Right atrium auricular region (tissue), 2 donors: ENCODE measurements at regions not wholly inside any gene's neighbourhood (a gene's known extent, or its start where the extent isn't known, plus 50 kb on each side); places are given as distances from the start of the nearest gene placed in this dataset.
"Not testable (repeated sequence)": the region's sequence is repeated elsewhere in the genome, so short reads cannot be mapped to it uniquely, and the experiment has no call there.

Experiments used
- DNase-seq: peaks from one replicate; pipeline ENCODE4 v3.0.0-alpha.2; 2019; ENCODE audit warnings: low spot score
- H3K27ac ChIP-seq, 2 donors: fragments of 200-600 bp; sonication (generic); 1 replicate in 1 of 2; 2 replicates in 1 of 2; pipeline ENCODE4 v1.5.1; 2016 to 2019
- H3K27me3 ChIP-seq, 2 donors: fragments of 200-600 bp; sonication (generic); one replicate each; pipeline versions ENCODE4 v1.5.1 to v1.6.0; 2017 to 2019
- H3K36me3 ChIP-seq: fragments of 200-600 bp; sonication (generic); one replicate; pipeline ENCODE4 v1.5.1; 2016
- H3K4me1 ChIP-seq, 2 donors: fragments of 200-600 bp; sonication (generic); one replicate each; pipeline versions ENCODE4 v1.5.1 to v1.6.0; 2017 to 2019
- H3K4me3 ChIP-seq, 2 donors: fragments of 200-600 bp; sonication (generic); 1 replicate in 1 of 2; 2 replicates in 1 of 2; pipeline ENCODE4 v1.5.1; 2017 to 2019; ENCODE audit warnings: mild to moderate bottlenecking in 1 of 2, moderate library complexity in 1 of 2
- H3K9me3 ChIP-seq, 2 donors: fragments of 200-600 bp; sonication (generic); one replicate each; pipeline ENCODE4 v1.5.1; 2019
- CTCF ChIP-seq, 2 donors: fragments of 200-600 bp; sonication (generic); IDR thresholded peaks; one replicate each; pipeline ENCODE4 v1.5.1; 2019; ENCODE audit warnings: antibody characterized with exemption in 2 of 2

DNA sequence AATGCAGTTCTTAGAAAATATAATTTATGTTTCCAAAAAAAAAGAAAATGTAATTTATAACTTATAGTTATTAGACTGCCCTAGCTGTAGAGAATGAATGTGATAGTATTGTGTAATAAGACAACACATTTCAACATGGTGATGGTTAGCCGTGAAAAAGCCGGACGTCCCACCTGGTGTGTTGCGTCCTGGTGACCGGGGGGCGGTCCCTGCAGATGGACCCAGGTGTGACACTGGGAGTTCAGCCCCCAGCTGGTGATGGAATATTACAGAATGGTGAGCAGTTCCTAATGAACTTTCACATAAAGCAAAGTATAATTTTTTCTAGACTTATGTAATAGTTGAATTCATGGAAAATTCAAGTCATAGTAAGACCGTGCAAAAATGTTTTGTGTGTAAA, 132.8 kb downstream of the LAT start:
- H3K27ac ChIP-seq: peak overlapping the region; percentile 68 to 78
- H3K27me3 ChIP-seq: no peaks in the 10 kb centered on the region
- TF ChIP-seq CTCF (IDR thresholded peaks at IDR 0.05): no peak
- DNase-seq: no peak
- H3K36me3 ChIP-seq: no peaks in the 10 kb centered on the region
- peaks cover 0 to 28% of the 10 kb centered on the region in 2 donors for H3K4me1 ChIP-seq
- no peaks in the 10 kb centered on the region for H3K9me3 ChIP-seq
- H3K4me3 ChIP-seq: no peak overlapping the region

DNA sequence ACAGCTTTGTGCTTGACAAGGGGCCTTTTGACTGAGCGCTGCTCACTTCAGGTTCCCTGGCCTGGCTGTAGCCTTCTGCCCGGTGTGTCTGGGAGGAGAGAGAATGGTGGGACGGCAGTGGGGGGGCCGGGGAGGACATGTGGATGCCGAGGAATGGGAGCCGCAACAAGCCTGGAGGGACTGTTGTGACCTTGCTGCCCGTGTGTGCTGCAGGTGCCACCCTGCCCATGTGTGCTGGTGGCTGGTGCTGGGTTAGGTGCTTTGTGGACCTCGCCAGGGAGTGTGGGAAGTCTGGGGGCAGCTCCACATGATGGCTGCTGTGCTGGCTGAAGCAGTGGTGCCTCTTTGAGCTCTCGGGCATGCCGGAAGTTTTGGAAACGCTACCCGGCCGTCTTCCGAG, 132.1 kb downstream of the LAT start:
- peaks cover 0 to 28% of the 10 kb centered on the region in 2 donors for H3K4me1 ChIP-seq
- H3K27me3 ChIP-seq: no peaks in the 10 kb centered on the region
- H3K27ac ChIP-seq: peak overlapping the region; percentile 56 to 64
- H3K9me3 ChIP-seq: no peaks in the 10 kb centered on the region
- H3K4me3 ChIP-seq: no peak overlapping the region
- no peak for DNase-seq
- no peaks in the 10 kb centered on the region for H3K36me3 ChIP-seq
- no peak for TF ChIP-seq CTCF (IDR thresholded peaks at IDR 0.05)

GRCh38 chr16:29116207-29116606, 131.4 kb downstream of the LAT start:
- not testable (repeated sequence) for H3K27me3 ChIP-seq, DNase-seq
- peak overlapping the region; percentile 56 to 64 for H3K27ac ChIP-seq

GRCh38 chr16:29115802-29116141, 130.9 kb downstream of the LAT start:
- not testable (repeated sequence) for DNase-seq, H3K27me3 ChIP-seq, H3K36me3 ChIP-seq, H3K4me3 ChIP-seq, H3K9me3 ChIP-seq
- Histone ChIP-seq H3K27ac (peak overlapping the region; percentile 56 to 64), H3K4me1 (peaks cover 0 to 28% of the 10 kb centered on the region in 2 donors)

More at GRCh38 chr16:29116207-29116606, 131.4 kb downstream of the LAT start:
- not testable (repeated sequence) for H3K36me3 ChIP-seq, H3K9me3 ChIP-seq, H3K4me3 ChIP-seq
- peaks cover 0 to 28% of the 10 kb centered on the region in 2 donors for H3K4me1 ChIP-seq

GRCh38 chr16:29114989-29115801, 130.3 kb downstream of the LAT start:
- Histone ChIP-seq H3K4me1 (peaks cover 0 to 28% of the 10 kb centered on the region in 2 donors), H3K27ac (peak overlapping the region; percentile 56 to 64)
- H3K36me3 ChIP-seq, H3K27me3 ChIP-seq, H3K4me3 ChIP-seq, H3K9me3 ChIP-seq: not testable (repeated sequence)
- TF ChIP-seq CTCF (IDR thresholded peaks at IDR 0.05): peak; percentile 54 to 76
- peak; percentile 87 for DNase-seq

DNA sequence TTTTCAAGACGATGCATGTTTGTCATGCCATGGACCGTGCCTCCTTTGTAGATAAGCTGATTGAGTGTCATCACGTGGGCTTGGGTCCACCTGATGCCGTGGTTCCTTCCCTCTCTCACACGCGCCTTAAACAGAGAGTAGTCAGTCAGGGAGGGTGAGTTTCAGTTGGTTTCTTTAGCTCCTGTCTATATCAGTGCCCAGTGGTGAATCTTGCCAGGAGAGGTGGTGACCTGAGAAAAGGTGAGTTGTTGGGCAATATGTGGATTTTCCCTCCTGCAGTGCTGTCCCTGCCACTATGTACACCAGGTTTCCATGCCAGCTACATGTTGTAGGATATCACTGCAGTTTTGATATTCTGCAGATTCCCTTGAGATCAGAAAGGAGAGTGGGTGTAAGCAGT, 129.7 kb downstream of the LAT start:
- peaks cover 0 to 28% of the 10 kb centered on the region in 2 donors for H3K4me1 ChIP-seq
- no peak for DNase-seq
- H3K9me3 ChIP-seq: no peaks in the 10 kb centered on the region
- H3K4me3 ChIP-seq: no peak overlapping the region
- no peaks in the 10 kb centered on the region for H3K36me3 ChIP-seq
- no peak for TF ChIP-seq CTCF (IDR thresholded peaks at IDR 0.05)
- peak overlapping the region in 1 of 2 donors; percentile 64 for H3K27ac ChIP-seq
- H3K27me3 ChIP-seq: no peaks in the 10 kb centered on the region

DNA sequence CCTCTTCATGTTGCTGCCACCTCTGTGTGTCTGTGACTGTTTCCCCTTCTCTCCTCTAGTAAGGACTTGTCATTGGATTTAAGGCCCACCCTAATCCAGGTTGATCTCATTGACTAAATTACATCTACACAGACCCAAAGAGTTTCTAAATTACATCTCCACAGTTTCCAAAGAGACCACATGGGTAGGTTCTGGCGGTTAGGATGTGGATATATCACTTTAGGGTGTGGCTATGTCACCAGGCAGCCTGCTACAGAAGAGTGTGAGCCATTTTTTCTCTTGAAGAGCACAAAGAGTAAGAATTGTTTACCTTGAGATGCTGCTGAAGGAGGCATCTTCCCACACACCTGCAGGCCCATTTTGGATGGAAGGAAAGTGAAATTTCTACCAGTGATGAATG, 128.6 kb downstream of the LAT start:
- not testable (repeated sequence) for H3K36me3 ChIP-seq, H3K27me3 ChIP-seq, H3K27ac ChIP-seq, DNase-seq, H3K9me3 ChIP-seq, H3K4me3 ChIP-seq
- peaks cover 0 to 26% of the 10 kb centered on the region in 2 donors for H3K4me1 ChIP-seq
